ENCODE measurements at regions not wholly inside any gene's neighbourhood (a gene's known extent, or its start where the extent isn't known, plus 50 kb on each side); places are given as distances from the start of the nearest gene placed in this dataset.
"Not testable (repeated sequence)": the region's sequence is repeated elsewhere in the genome, so short reads cannot be mapped to it uniquely, and the experiment has no call there.

DNA sequence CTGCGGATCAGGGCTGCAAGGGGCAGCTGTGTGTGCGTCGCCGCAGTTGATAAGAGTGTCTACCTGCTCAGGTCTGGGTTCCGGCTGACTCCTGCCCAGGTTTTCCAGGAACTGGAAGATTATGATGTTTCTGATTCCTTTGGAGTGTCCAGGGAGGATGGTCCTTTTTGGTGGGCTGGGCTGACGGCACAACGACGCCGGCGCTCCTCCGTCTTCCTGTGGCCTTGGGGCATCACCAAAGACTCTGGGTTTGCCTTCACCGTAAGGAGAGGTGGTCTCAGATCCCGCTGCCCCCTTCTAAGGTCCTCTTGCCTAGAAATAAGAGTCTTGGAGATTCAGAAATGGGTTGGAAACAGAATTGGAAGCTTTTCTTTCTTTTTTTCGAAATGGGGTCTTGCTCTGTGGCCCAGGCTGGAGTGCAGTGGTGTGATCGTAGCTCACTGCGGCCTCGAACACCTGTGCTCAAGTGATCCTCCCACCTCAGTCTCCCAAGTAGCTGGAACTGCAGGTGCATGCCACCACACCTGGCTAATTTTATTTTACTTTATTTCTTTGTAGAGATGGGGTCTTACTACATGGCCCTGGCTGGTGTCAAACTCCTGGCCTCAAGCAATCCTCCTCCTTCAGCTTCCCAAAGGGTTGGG is 1245.5 kb upstream of the PHF14 start:
- TF ChIP-seq, protein P1, sequence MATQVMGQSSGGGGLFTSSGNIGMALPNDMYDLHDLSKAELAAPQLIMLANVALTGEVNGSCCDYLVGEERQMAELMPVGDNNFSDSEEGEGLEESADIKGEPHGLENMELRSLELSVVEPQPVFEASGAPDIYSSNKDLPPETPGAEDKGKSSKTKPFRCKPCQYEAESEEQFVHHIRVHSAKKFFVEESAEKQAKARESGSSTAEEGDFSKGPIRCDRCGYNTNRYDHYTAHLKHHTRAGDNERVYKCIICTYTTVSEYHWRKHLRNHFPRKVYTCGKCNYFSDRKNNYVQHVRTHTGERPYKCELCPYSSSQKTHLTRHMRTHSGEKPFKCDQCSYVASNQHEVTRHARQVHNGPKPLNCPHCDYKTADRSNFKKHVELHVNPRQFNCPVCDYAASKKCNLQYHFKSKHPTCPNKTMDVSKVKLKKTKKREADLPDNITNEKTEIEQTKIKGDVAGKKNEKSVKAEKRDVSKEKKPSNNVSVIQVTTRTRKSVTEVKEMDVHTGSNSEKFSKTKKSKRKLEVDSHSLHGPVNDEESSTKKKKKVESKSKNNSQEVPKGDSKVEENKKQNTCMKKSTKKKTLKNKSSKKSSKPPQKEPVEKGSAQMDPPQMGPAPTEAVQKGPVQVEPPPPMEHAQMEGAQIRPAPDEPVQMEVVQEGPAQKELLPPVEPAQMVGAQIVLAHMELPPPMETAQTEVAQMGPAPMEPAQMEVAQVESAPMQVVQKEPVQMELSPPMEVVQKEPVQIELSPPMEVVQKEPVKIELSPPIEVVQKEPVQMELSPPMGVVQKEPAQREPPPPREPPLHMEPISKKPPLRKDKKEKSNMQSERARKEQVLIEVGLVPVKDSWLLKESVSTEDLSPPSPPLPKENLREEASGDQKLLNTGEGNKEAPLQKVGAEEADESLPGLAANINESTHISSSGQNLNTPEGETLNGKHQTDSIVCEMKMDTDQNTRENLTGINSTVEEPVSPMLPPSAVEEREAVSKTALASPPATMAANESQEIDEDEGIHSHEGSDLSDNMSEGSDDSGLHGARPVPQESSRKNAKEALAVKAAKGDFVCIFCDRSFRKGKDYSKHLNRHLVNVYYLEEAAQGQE (IDR thresholded peaks at IDR 0.05; ENCODE audit: low read depth), result not testable (repeated sequence)
- TF ChIP-seq EZH2phosphoT487 (IDR thresholded peaks at IDR 0.05; ENCODE audit: borderline replicate concordance); CTCF (IDR thresholded peaks at IDR 0.05 in 2 of 3, conservative IDR thresholded peaks at IDR 0.05 in 1 of 3; ENCODE audit: borderline replicate concordance in 1 of 3, insufficient read depth in 1 of 3, low read depth in 2 of 3, low read length in 2 of 3); POLR2A (IDR thresholded peaks at IDR 0.05; ENCODE audit: borderline replicate concordance, extremely low read depth, insufficient read depth, insufficient read length); EZH2 (IDR thresholded peaks at IDR 0.05); ZBTB33 (IDR thresholded peaks at IDR 0.05; ENCODE audit: extremely low read depth, insufficient replicate concordance, low read length); CEBPB (IDR thresholded peaks at IDR 0.05; ENCODE audit: low read depth); SP1 (IDR thresholded peaks at IDR 0.05; ENCODE audit: low read depth): not testable (repeated sequence)
